DND-41 (cell line): ENCODE measurements at regions not wholly inside any gene's neighbourhood (a gene's known extent, or its start where the extent isn't known, plus 50 kb on each side); places are given as distances from the start of the nearest gene placed in this dataset.

ENCODE experiments used
- EZH2 ChIP-seq: IDR thresholded peaks from 3 replicates; pipeline ENCODE4 v1.6.1; 2012; ENCODE audit warnings: borderline replicate concordance, low read depth, mild to moderate bottlenecking, moderate library complexity, low read length, inconsistent platforms; ENCODE audit not compliant: severe bottlenecking
- TF ChIP-seq, protein P1 (sequence below): IDR thresholded peaks from 2 replicates; pipeline ENCODE4 v1.5.1; 2012; ENCODE audit warnings: borderline replicate concordance, low read length, moderate library complexity, mild to moderate bottlenecking; ENCODE audit not compliant: poor library complexity, severe bottlenecking; ENCODE audit errors: extremely low read depth

DNA sequence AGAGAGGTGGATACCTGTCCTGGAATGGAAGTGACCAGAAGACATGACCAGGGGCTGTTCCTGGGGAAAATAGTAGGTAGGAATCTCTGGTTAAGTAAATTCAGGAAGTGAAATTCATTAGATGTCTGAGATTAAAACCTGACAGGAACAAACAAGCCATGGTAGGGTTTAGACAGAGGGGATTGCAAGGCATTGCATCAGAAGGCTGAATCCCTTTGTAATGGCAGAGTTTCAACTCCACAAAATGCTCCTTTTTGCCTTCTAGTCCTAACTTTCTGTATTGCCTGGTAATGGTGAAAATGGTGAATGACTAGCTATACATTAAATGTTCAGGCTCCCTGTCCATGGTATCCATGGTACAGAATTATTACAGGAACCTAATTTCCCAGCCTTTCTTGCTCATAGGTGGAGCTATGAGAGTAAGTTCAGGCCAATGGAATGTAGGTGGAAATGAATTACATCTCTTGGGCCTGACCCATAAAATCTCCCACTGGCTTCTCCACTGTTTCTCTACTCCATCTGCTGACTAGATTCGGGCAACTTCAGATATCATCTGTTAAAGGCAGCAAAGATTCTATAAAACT lies 113.4 kb upstream of the CNTLN start:
- TF ChIP-seq, protein P1, sequence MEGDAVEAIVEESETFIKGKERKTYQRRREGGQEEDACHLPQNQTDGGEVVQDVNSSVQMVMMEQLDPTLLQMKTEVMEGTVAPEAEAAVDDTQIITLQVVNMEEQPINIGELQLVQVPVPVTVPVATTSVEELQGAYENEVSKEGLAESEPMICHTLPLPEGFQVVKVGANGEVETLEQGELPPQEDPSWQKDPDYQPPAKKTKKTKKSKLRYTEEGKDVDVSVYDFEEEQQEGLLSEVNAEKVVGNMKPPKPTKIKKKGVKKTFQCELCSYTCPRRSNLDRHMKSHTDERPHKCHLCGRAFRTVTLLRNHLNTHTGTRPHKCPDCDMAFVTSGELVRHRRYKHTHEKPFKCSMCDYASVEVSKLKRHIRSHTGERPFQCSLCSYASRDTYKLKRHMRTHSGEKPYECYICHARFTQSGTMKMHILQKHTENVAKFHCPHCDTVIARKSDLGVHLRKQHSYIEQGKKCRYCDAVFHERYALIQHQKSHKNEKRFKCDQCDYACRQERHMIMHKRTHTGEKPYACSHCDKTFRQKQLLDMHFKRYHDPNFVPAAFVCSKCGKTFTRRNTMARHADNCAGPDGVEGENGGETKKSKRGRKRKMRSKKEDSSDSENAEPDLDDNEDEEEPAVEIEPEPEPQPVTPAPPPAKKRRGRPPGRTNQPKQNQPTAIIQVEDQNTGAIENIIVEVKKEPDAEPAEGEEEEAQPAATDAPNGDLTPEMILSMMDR = no peak
- no peak for TF ChIP-seq EZH2
